ENCODE measurements at regions not wholly inside any gene's neighbourhood (a gene's known extent, or its start where the extent isn't known, plus 50 kb on each side); places are given as distances from the start of the nearest gene placed in this dataset.

DNA sequence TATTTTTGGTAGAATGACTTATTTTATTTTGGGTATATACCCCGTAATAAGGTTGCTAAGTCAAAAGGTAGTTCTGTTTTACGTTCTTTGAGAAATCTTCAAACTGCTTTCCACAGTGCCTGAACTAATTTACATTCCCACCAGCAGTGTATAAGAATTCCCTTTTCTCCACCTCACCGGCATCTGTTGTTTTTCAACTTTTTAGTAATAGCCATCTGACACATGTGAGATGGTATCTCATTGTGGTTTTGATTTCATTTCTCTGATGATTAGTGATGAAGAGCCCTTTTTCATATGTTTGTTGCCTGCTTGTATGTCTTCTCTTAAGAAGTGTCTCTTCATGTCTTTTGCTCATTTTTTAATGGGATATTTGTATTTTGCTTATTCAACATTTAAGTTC, 215.2 kb upstream of the TFPI start:
- intact Hi-C loops (cut with DNase I) = no loop called here
- Histone ChIP-seq H3K27me3 (no peaks in the 10 kb centered on the region), H3K4me3 (no peak overlapping the region), H3K4me1 (no peaks in the 10 kb centered on the region), H3K36me3 (no peaks in the 10 kb centered on the region), H3K9me3 (no peaks in the 10 kb centered on the region), H3K27ac (no peak overlapping the region)
- ATAC-seq (no peak), DNase-seq (no peak)
- TF ChIP-seq, protein P1, sequence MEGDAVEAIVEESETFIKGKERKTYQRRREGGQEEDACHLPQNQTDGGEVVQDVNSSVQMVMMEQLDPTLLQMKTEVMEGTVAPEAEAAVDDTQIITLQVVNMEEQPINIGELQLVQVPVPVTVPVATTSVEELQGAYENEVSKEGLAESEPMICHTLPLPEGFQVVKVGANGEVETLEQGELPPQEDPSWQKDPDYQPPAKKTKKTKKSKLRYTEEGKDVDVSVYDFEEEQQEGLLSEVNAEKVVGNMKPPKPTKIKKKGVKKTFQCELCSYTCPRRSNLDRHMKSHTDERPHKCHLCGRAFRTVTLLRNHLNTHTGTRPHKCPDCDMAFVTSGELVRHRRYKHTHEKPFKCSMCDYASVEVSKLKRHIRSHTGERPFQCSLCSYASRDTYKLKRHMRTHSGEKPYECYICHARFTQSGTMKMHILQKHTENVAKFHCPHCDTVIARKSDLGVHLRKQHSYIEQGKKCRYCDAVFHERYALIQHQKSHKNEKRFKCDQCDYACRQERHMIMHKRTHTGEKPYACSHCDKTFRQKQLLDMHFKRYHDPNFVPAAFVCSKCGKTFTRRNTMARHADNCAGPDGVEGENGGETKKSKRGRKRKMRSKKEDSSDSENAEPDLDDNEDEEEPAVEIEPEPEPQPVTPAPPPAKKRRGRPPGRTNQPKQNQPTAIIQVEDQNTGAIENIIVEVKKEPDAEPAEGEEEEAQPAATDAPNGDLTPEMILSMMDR (IDR thresholded peaks at IDR 0.05) = no peak
- 87 to 94% methylated on average over 3 of the region's 3 CpGs for WGBS, 2 donors

DNA sequence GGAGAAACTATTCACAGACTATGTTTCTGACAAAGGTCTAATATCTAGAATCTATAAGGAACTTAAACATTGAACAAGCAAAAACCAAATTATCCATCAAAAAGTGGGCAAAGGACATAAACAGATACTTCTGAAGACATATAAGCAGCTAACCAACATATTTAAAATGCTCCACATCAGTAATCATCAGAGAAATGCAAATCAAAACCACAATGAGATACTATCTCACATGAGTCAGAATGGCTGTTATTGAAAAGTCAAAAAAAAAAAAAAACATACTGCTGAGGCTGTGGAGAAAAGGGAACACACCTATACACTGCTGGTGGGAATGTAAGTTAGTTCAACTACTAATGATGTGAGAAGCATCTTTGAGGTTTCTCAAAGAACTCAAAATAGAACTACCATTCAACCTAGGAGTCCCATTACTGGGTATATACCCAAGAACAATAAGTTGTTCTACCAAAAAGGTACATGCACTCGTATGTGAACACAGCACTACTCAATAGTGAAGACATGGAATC, 220.4 kb upstream of the TFPI start:
- H3K27ac ChIP-seq = no peak overlapping the region
- no peaks in the 10 kb centered on the region for H3K36me3 ChIP-seq
- no peaks in the 10 kb centered on the region for H3K27me3 ChIP-seq
- intact Hi-C loops (cut with DNase I) = no loop called here
- no peaks in the 10 kb centered on the region for H3K9me3 ChIP-seq
- DNase-seq = no peak
- H3K4me3 ChIP-seq = no peak overlapping the region
- 83 to 84% methylated on average over 1 of the region's 1 CpG for WGBS, 2 donors
- no peaks in the 10 kb centered on the region for H3K4me1 ChIP-seq
- ATAC-seq = no peak
- TF ChIP-seq, protein P1 (IDR thresholded peaks at IDR 0.05) = no peak

GRCh38 chr2:187775196-187775595, 221.0 kb upstream of the TFPI start:
- Histone ChIP-seq H3K4me1 (no peaks in the 10 kb centered on the region), H3K4me3 (no peak overlapping the region), H3K36me3 (no peaks in the 10 kb centered on the region), H3K27me3 (no peaks in the 10 kb centered on the region), H3K27ac (no peak overlapping the region), H3K9me3 (no peaks in the 10 kb centered on the region)
- no peak for DNase-seq
- TF ChIP-seq, protein P1 (IDR thresholded peaks at IDR 0.05) = no peak
- WGBS, 2 donors = 61 to 67% methylated on average over 2 of the region's 2 CpGs
- intact Hi-C loops (cut with DNase I) = no loop called here
- no peak for ATAC-seq

GRCh38 chr2:187775651-187776050, 221.4 kb upstream of the TFPI start:
- Histone ChIP-seq H3K4me1 (no peaks in the 10 kb centered on the region), H3K27ac (no peak overlapping the region), H3K36me3 (no peaks in the 10 kb centered on the region), H3K4me3 (no peak overlapping the region), H3K27me3 (no peaks in the 10 kb centered on the region), H3K9me3 (no peaks in the 10 kb centered on the region)
- intact Hi-C loops (cut with DNase I) = no loop called here
- TF ChIP-seq, protein P1 (IDR thresholded peaks at IDR 0.05) = no peak
- ATAC-seq = no peak
- no peak for DNase-seq
- 73 to 74% methylated on average over 1 of the region's 1 CpG for WGBS, 2 donors

All from heart right ventricle (tissue), 16 donors.